Right lobe of liver (tissue), 6 donors: ENCODE measurements at regions not wholly inside any gene's neighbourhood (a gene's known extent, or its start where the extent isn't known, plus 50 kb on each side); places are given as distances from the start of the nearest gene placed in this dataset.

Source experiments
- ATAC-seq, 4 donors: fragments of 200-7000 bp; cut with Tn5 transposase; one replicate each; pipeline ENCODE4 v1.9.1; 2020; ENCODE audit warnings: mild to moderate bottlenecking in 4 of 4, moderate library complexity in 4 of 4
- DNase-seq, 3 donors: peaks; one replicate each; pipeline ENCODE4 v3.0.0-alpha.2; 2020
- H3K27ac ChIP-seq, 3 donors: fragments of 200-600 bp; one replicate each; pipeline ENCODE4 v1.8.0; 2022
- H3K27me3 ChIP-seq, 2 donors: fragments of 200-600 bp; one replicate each; pipeline ENCODE4 v1.8.0; 2022
- H3K36me3 ChIP-seq, 4 donors: fragments of 200-600 bp; sonication (generic) in 1 of 4; one replicate each; pipeline versions ENCODE4 v1.5.1 to v1.8.0; 2017 to 2022; ENCODE audit warnings: control low read depth in 1 of 4
- H3K4me1 ChIP-seq, 4 donors: fragments of 200-600 bp; sonication (generic) in 1 of 4; one replicate each; pipeline versions ENCODE4 v1.5.1 to v1.8.0; 2017 to 2022; ENCODE audit warnings: control low read depth in 1 of 4
- H3K4me3 ChIP-seq, 3 donors: fragments of 200-600 bp; one replicate each; pipeline ENCODE4 v1.8.0; 2022
- H3K9me3 ChIP-seq, 4 donors: fragments of 200-600 bp; sonication (generic) in 1 of 4; one replicate each; pipeline versions ENCODE4 v1.5.1 to v1.8.0; 2017 to 2022; ENCODE audit warnings: control low read depth in 1 of 4
- POLR2A ChIP-seq: fragments of 450-650 bp; IDR thresholded peaks from one replicate; pipeline ENCODE4 v1.6.1; 2017; ENCODE audit warnings: antibody characterized with exemption, mild to moderate bottlenecking
- WGBS: methylation state at CpG from one replicate; pipeline ENCODE4 v1.1.6; 2018; ENCODE audit warnings: low coverage, low lambda C conversion rate; ENCODE audit not compliant: insufficient coverage; ENCODE audit errors: missing lambda C conversion rate; 5-methylcytosine and 5-hydroxymethylcytosine counted together
- intact Hi-C, 2 donors: fragments of 100-400 bp; cut with DNase I; formaldehyde crosslinking; loops; one replicate each; pipeline versions ENCODE4 v1.11.2 to v1.14.1; 2022
- TF ChIP-seq, protein P1 (sequence below), 4 donors: fragments of 200-600 bp in 3 of 4; fragments of 450-650 bp in 1 of 4; IDR thresholded peaks; one replicate each; pipeline versions ENCODE4 v1.5.1 to v1.8.0; 2016 to 2022; ENCODE audit warnings: antibody characterized with exemption in 4 of 4, mild to moderate bottlenecking in 2 of 4
- donor health status: DM: no; HTN: yes; CAD: no.
- donor health status: DM: no; HTN: no; CAD: no.
- donor health status: DM: no; HTN: no; CAD: no.
- donor health status: DM: no; HTN: yes; CAD: no.
- donor health status: DM: no; HTN: yes; CAD: no.

DNA sequence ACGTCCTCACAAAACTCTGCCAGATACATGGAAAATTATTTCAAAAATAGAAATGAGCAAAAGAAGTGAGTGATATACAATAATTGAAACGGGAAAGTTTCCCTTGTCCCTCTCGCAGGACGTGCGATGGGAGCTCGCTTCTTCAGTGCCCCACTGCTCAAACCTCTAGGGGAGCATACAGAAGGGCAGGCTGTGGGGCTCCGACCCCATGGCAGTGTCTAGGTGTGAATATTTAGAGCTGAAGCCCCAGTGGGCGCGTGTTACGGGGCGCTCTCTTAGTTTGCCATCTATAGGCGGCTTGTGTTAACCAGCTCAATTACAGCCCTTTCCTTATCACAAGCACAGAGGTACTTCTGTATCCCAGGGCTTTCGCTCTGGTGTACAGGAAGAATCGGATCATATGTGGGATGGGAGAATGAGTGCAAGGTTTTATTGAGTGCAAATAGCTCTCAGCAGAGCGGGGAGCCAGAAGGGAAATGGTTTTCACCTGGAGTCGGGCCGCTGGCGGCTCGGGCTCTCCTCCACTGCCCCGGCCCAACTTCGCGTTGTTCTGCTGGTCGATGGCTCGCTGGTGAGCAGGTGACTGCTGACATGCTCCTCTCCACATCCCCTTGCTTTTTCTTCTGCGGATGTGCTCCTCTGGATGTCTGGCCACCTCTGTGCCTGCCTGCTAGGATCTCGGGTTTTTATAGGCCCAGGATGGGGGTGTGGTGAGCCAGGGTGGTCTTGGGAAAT lies 334.0 kb upstream of the PTPRD start:
- H3K27ac ChIP-seq, result no peak overlapping the region
- H3K9me3 ChIP-seq, result no peaks in the 10 kb centered on the region
- TF ChIP-seq POLR2A, result no peak
- TF ChIP-seq, protein P1, sequence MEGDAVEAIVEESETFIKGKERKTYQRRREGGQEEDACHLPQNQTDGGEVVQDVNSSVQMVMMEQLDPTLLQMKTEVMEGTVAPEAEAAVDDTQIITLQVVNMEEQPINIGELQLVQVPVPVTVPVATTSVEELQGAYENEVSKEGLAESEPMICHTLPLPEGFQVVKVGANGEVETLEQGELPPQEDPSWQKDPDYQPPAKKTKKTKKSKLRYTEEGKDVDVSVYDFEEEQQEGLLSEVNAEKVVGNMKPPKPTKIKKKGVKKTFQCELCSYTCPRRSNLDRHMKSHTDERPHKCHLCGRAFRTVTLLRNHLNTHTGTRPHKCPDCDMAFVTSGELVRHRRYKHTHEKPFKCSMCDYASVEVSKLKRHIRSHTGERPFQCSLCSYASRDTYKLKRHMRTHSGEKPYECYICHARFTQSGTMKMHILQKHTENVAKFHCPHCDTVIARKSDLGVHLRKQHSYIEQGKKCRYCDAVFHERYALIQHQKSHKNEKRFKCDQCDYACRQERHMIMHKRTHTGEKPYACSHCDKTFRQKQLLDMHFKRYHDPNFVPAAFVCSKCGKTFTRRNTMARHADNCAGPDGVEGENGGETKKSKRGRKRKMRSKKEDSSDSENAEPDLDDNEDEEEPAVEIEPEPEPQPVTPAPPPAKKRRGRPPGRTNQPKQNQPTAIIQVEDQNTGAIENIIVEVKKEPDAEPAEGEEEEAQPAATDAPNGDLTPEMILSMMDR (IDR thresholded peaks at IDR 0.05), result no peak
- WGBS, result 74% methylated on average over 15 of the region's 26 CpGs
- H3K4me3 ChIP-seq, result no peak overlapping the region
- H3K4me1 ChIP-seq, result no peaks in the 10 kb centered on the region
- intact Hi-C loops, result no loop called here
- H3K27me3 ChIP-seq, result no peaks in the 10 kb centered on the region
- no peaks in the 10 kb centered on the region for H3K36me3 ChIP-seq
- ATAC-seq, result no peak
- DNase-seq, result no peak

DNA sequence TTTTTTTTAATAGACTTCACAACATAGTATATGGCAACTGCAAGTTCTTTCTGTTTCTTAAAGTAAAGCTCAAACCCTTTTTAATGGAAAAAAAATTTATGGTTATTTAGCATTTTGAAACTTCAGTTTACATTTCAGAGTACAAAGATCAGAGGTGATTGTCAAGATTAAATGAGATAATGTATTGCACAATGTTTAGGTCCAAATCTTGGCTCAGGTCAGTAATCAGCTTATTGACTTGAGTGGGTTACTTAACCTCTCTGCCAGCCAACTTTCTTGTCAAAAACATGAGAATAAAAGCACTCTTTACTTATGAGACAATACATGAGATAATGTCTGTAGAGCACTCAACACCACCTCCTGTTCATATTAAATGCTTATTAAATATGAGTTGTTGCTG lies 345.1 kb upstream of the PTPRD start:
- Histone ChIP-seq H3K4me3 (no peak overlapping the region), H3K27me3 (no peaks in the 10 kb centered on the region), H3K9me3 (no peaks in the 10 kb centered on the region), H3K4me1 (peaks cover 0 to 17% (median 0%) of the 10 kb centered on the region in 4 donors), H3K36me3 (no peaks in the 10 kb centered on the region), H3K27ac (no peak overlapping the region)
- no peak for TF ChIP-seq POLR2A
- TF ChIP-seq, protein P1 (IDR thresholded peaks at IDR 0.05), result no peak
- intact Hi-C loops, result no loop called here
- ATAC-seq (peak; percentile 47 to 93 (median 86)), DNase-seq (no peak)

DNA sequence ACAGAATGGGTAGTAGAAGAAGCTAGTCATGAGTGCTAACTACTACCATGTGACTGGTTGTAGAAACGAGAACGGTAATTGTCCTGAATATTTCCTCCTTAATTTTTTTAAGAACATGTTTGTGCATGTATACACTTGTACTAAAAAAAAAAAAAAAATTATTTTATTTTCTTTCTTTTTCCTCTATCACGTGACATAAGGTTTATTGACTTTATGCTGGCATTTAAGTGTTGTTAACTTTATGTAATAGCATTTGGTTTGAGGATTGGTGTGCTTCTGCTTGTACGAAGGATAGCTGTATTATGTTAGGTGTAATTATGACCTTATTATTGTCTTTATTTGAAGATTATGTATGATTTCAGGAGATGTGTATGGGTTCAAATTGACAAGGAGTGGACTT lies 349.1 kb upstream of the PTPRD start:
- WGBS, result 75% methylated on average over 4 of the region's 4 CpGs
- Histone ChIP-seq H3K27me3 (no peaks in the 10 kb centered on the region), H3K4me3 (no peak overlapping the region), H3K27ac (no peak overlapping the region), H3K36me3 (no peaks in the 10 kb centered on the region), H3K4me1 (peaks cover 0 to 12% (median 0%) of the 10 kb centered on the region in 4 donors), H3K9me3 (no peaks in the 10 kb centered on the region)
- ATAC-seq (no peak), DNase-seq (no peak)
- intact Hi-C loops, result no loop called here
- TF ChIP-seq POLR2A, result no peak
- TF ChIP-seq, protein P1 (IDR thresholded peaks at IDR 0.05), result no peak

DNA sequence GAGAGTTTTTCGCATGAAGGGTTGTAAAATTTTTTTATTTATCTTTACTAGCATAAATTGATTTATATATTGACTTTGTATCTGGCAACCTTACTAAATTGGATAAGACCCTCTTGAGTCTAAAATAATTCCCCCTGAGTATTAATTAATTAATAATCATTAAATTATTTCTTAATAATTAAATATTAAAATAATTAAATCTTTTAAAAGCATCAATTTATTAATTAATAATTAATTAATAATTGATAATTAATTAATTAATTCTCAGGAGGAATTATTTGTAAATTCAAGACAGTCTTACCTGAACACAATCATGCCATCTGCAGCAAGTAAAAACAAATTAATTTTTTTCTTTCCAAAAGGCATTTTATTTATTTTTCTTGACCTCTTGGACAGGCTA lies 370.4 kb upstream of the PTPRD start:
- Histone ChIP-seq H3K27ac (no peak overlapping the region), H3K27me3 (no peaks in the 10 kb centered on the region), H3K36me3 (no peaks in the 10 kb centered on the region), H3K4me3 (no peak overlapping the region), H3K9me3 (no peaks in the 10 kb centered on the region), H3K4me1 (no peaks in the 10 kb centered on the region)
- TF ChIP-seq, protein P1 (IDR thresholded peaks at IDR 0.05), result no peak
- TF ChIP-seq POLR2A, result no peak
- intact Hi-C loops, result no loop called here
- DNase-seq (no peak), ATAC-seq (no peak)
- WGBS, result 83% methylated on average over 1 of the region's 1 CpG

DNA sequence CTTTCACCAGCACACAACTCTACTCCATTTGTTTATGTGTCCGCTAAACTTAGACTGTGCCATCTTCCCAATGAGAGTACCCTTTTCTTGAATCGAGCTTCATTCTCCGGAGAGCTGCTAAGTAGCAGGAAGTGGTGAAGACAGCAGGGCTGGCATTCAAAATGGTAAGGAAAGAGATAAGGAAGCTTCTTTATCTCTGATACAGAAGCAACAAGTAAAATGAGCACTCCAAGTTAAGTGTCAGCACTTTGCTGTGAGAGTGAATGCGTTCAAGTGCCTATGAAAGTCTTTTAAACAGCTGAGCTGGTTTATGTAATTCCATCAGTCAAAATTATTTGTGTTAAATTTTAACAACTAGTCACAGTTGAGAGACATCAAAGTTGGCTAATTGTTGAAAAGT lies 386.8 kb upstream of the PTPRD start:
- intact Hi-C loops, result no loop called here
- ATAC-seq (no peak), DNase-seq (no peak)
- Histone ChIP-seq H3K4me3 (no peak overlapping the region), H3K36me3 (no peaks in the 10 kb centered on the region), H3K4me1 (no peaks in the 10 kb centered on the region), H3K9me3 (no peaks in the 10 kb centered on the region), H3K27ac (no peak overlapping the region), H3K27me3 (no peaks in the 10 kb centered on the region)
- 73% methylated on average over 4 of the region's 4 CpGs for WGBS
- TF ChIP-seq, protein P1 (IDR thresholded peaks at IDR 0.05), result no peak
- TF ChIP-seq POLR2A, result no peak
